ENCODE measurements at regions not wholly inside any gene's neighbourhood (a gene's known extent, or its start where the extent isn't known, plus 50 kb on each side); places are given as distances from the start of the nearest gene placed in this dataset.
A peak's percentile ranks its signal among the peaks of the same experiment; 100 is the strongest.

GRCh38 chr5:26828294-26828693 lies 210.1 kb downstream of the CDH9 start:
- Histone ChIP-seq H3K27me3 (ENCODE audit: insufficient read depth, low read length) (no peaks in the 10 kb centered on the region), H3K9me3 (ENCODE audit: low read depth, low read length) (no peaks in the 10 kb centered on the region), H3K4me3 (ENCODE audit: low read length) (no peak overlapping the region), H3K4me1 (ENCODE audit: insufficient read depth, low read length) (no peaks in the 10 kb centered on the region)

GRCh38 chr5:26813235-26813634 lies 225.2 kb downstream of the CDH9 start:
- H3K9me3 ChIP-seq (ENCODE audit: low read depth, low read length), result peaks cover 6% of the 10 kb centered on the region
- no peaks in the 10 kb centered on the region for H3K27me3 ChIP-seq (ENCODE audit: insufficient read depth, low read length)
- no peak overlapping the region for H3K4me3 ChIP-seq (ENCODE audit: low read length)
- no peaks in the 10 kb centered on the region for H3K4me1 ChIP-seq (ENCODE audit: insufficient read depth, low read length)

- Histone ChIP-seq H3K4me1 (ENCODE audit: insufficient read depth, low read length) (no peaks in the 10 kb centered on the region), H3K9me3 (ENCODE audit: low read depth, low read length) (peaks cover 6% of the 10 kb centered on the region), H3K4me3 (ENCODE audit: low read length) (no peak overlapping the region), H3K27me3 (ENCODE audit: insufficient read depth, low read length) (no peaks in the 10 kb centered on the region)
These were observed 225.7 kb downstream of the CDH9 start for GRCh38 chr5:26812714-26813113.

GRCh38 chr5:26807231-26808199 lies 230.9 kb downstream of the CDH9 start:
- Histone ChIP-seq H3K9me3 (ENCODE audit: low read depth, low read length) (peaks cover 10% of the 10 kb centered on the region), H3K4me1 (ENCODE audit: insufficient read depth, low read length) (no peaks in the 10 kb centered on the region), H3K4me3 (ENCODE audit: low read length) (no peak overlapping the region), H3K27me3 (ENCODE audit: insufficient read depth, low read length) (no peaks in the 10 kb centered on the region)

GRCh38 chr5:26805076-26805475 lies 233.3 kb downstream of the CDH9 start:
- Histone ChIP-seq H3K27me3 (ENCODE audit: insufficient read depth, low read length) (no peaks in the 10 kb centered on the region), H3K4me1 (ENCODE audit: insufficient read depth, low read length) (no peaks in the 10 kb centered on the region), H3K4me3 (ENCODE audit: low read length) (no peak overlapping the region), H3K9me3 (ENCODE audit: low read depth, low read length) (peaks cover 10% of the 10 kb centered on the region)

- H3K9me3 ChIP-seq (ENCODE audit: low read depth, low read length), result peaks cover 10% of the 10 kb centered on the region
- H3K4me3 ChIP-seq (ENCODE audit: low read length), result no peak overlapping the region
- H3K27me3 ChIP-seq (ENCODE audit: insufficient read depth, low read length), result no peaks in the 10 kb centered on the region
- no peaks in the 10 kb centered on the region for H3K4me1 ChIP-seq (ENCODE audit: insufficient read depth, low read length)
These were observed 235.4 kb downstream of the CDH9 start for GRCh38 chr5:26802944-26803343.

- H3K27me3 ChIP-seq (ENCODE audit: insufficient read depth, low read length), result no peaks in the 10 kb centered on the region
These were observed 247.0 kb downstream of the CDH9 start for GRCh38 chr5:26791433-26791832.

GRCh38 chr5:26791021-26791420 lies 247.4 kb downstream of the CDH9 start:
- Histone ChIP-seq H3K4me1 (ENCODE audit: insufficient read depth, low read length) (no peaks in the 10 kb centered on the region), H3K27me3 (ENCODE audit: insufficient read depth, low read length) (no peaks in the 10 kb centered on the region), H3K4me3 (ENCODE audit: low read length) (peak overlapping the region; percentile 1), H3K9me3 (ENCODE audit: low read depth, low read length) (no peaks in the 10 kb centered on the region)

More at GRCh38 chr5:26791433-26791832, 247.0 kb downstream of the CDH9 start:
- Histone ChIP-seq H3K9me3 (ENCODE audit: low read depth, low read length) (no peaks in the 10 kb centered on the region), H3K4me1 (ENCODE audit: insufficient read depth, low read length) (no peaks in the 10 kb centered on the region), H3K4me3 (ENCODE audit: low read length) (peak overlapping the region; percentile 1)

GRCh38 chr5:26763215-26763614 lies 275.2 kb downstream of the CDH9 start:
- no peaks in the 10 kb centered on the region for H3K9me3 ChIP-seq (ENCODE audit: low read depth, low read length)
- no peak overlapping the region for H3K4me3 ChIP-seq (ENCODE audit: low read length)
- no peaks in the 10 kb centered on the region for H3K27me3 ChIP-seq (ENCODE audit: insufficient read depth, low read length)

GRCh38 chr5:26761446-26761845 lies 276.9 kb downstream of the CDH9 start:
- Histone ChIP-seq H3K9me3 (ENCODE audit: low read depth, low read length) (no peaks in the 10 kb centered on the region), H3K4me3 (ENCODE audit: low read length) (no peak overlapping the region), H3K27me3 (ENCODE audit: insufficient read depth, low read length) (no peaks in the 10 kb centered on the region), H3K4me1 (ENCODE audit: insufficient read depth, low read length) (no peaks in the 10 kb centered on the region)

More at GRCh38 chr5:26763215-26763614, 275.2 kb downstream of the CDH9 start:
- no peaks in the 10 kb centered on the region for H3K4me1 ChIP-seq (ENCODE audit: insufficient read depth, low read length)

- H3K9me3 ChIP-seq (ENCODE audit: low read depth, low read length), result no peaks in the 10 kb centered on the region
- H3K4me3 ChIP-seq (ENCODE audit: low read length), result no peak overlapping the region
- no peaks in the 10 kb centered on the region for H3K4me1 ChIP-seq (ENCODE audit: insufficient read depth, low read length)
- no peaks in the 10 kb centered on the region for H3K27me3 ChIP-seq (ENCODE audit: insufficient read depth, low read length)
These were observed 277.3 kb downstream of the CDH9 start for GRCh38 chr5:26761045-26761444.

- H3K4me3 ChIP-seq (ENCODE audit: low read length), result no peak overlapping the region
- H3K27me3 ChIP-seq (ENCODE audit: insufficient read depth, low read length), result no peaks in the 10 kb centered on the region
- no peaks in the 10 kb centered on the region for H3K9me3 ChIP-seq (ENCODE audit: low read depth, low read length)
- H3K4me1 ChIP-seq (ENCODE audit: insufficient read depth, low read length), result no peaks in the 10 kb centered on the region
These were observed 280.4 kb downstream of the CDH9 start for GRCh38 chr5:26757941-26758340.

- Histone ChIP-seq H3K9me3 (ENCODE audit: low read depth, low read length) (no peaks in the 10 kb centered on the region), H3K27me3 (ENCODE audit: insufficient read depth, low read length) (no peaks in the 10 kb centered on the region), H3K4me3 (ENCODE audit: low read length) (no peak overlapping the region), H3K4me1 (ENCODE audit: insufficient read depth, low read length) (no peaks in the 10 kb centered on the region)
These were observed 288.6 kb downstream of the CDH9 start for GRCh38 chr5:26749829-26750228.

- Histone ChIP-seq H3K9me3 (ENCODE audit: low read depth, low read length) (peaks cover 4% of the 10 kb centered on the region), H3K4me3 (ENCODE audit: low read length) (no peak overlapping the region), H3K4me1 (ENCODE audit: insufficient read depth, low read length) (no peaks in the 10 kb centered on the region), H3K27me3 (ENCODE audit: insufficient read depth, low read length) (no peaks in the 10 kb centered on the region)
These were observed 298.2 kb downstream of the CDH9 start for GRCh38 chr5:26740182-26740581.

- Histone ChIP-seq H3K27me3 (ENCODE audit: insufficient read depth, low read length) (no peaks in the 10 kb centered on the region), H3K4me3 (ENCODE audit: low read length) (no peak overlapping the region), H3K9me3 (ENCODE audit: low read depth, low read length) (peaks cover 12% of the 10 kb centered on the region), H3K4me1 (ENCODE audit: insufficient read depth, low read length) (no peaks in the 10 kb centered on the region)
These were observed 300.8 kb downstream of the CDH9 start for GRCh38 chr5:26737348-26738265.

All from mononuclear cell (primary cell).